IMR-90 (cell line): ENCODE measurements at regions not wholly inside any gene's neighbourhood (a gene's known extent, or its start where the extent isn't known, plus 50 kb on each side); places are given as distances from the start of the nearest gene placed in this dataset.

Experiments
- ATAC-seq: fragments of 200-7000 bp; cut with Tn5 transposase; 2 replicates; pipeline ENCODE4 v1.9.1; 2020; ENCODE audit warnings: low read depth, mild to moderate bottlenecking, moderate library complexity
- BruUV-seq: library from RNA; stranded (reverse); fragments of 400-500 nt; replicated peaks from 2 replicates; lab custom pipeline; 2021; lab: Mats Ljungman, UMichigan
- CTCF ChIA-PET: fragments of 300-600 bp; formaldehyde crosslinking; extraction: SDS; loops from one replicate; lab custom pipeline; 2021; ENCODE audit warnings: antibody characterized with exemption; lab: Yijun Ruan, JAX
- POLR2A ChIA-PET: fragments of 300-600 bp; sonication (Branson Sonifier 250); formaldehyde crosslinking; loops from one replicate; lab custom pipeline; 2022; ENCODE audit warnings: antibody characterized with exemption; ENCODE audit not compliant: unreplicated experiment; lab: Charles Lee
- DNase-seq: peaks from one replicate; pipeline ENCODE4 v3.0.0; 2013
- H2AFZ ChIP-seq: replicated peaks from 2 replicates; pipeline ENCODE3; 2013; ENCODE audit warnings: low read length, mild to moderate bottlenecking; ENCODE audit not compliant: poor library complexity
- H2AK5ac ChIP-seq: 2 replicates; pipeline ENCODE4 v1.6.1; 2013; ENCODE audit warnings: low read depth, low read length, inconsistent platforms
- H2AK9ac ChIP-seq: replicated peaks from 2 replicates; pipeline ENCODE3; 2013; ENCODE audit warnings: mild to moderate bottlenecking, low read depth, low read length, moderate library complexity; ENCODE audit not compliant: poor library complexity
- H2BK120ac ChIP-seq: 2 replicates; pipeline ENCODE4 v1.6.1; 2013; ENCODE audit warnings: low read depth, low read length, inconsistent platforms
- H2BK15ac ChIP-seq: 3 replicates; pipeline ENCODE4 v1.6.1; 2013; ENCODE audit warnings: low read depth, low read length, inconsistent platforms
- H2BK20ac ChIP-seq: 2 replicates; pipeline ENCODE4 v1.6.1; 2013; ENCODE audit warnings: low read depth, mild to moderate bottlenecking, inconsistent platforms, low read length, moderate library complexity
- H2BK5ac ChIP-seq: 2 replicates; pipeline ENCODE4 v1.6.1; 2013; ENCODE audit warnings: mild to moderate bottlenecking, low read depth, low read length, inconsistent platforms; ENCODE audit not compliant: poor library complexity, severe bottlenecking
- H3K14ac ChIP-seq: replicated peaks from 2 replicates; pipeline ENCODE4 v1.6.1; 2013; ENCODE audit warnings: low read depth, low read length, inconsistent platforms
- H3K18ac ChIP-seq: 2 replicates; pipeline ENCODE4 v1.6.1; 2013; ENCODE audit warnings: low read depth, low read length, control low read depth
- H3K23ac ChIP-seq: 2 replicates; pipeline ENCODE4 v1.6.1; 2013; ENCODE audit warnings: low read depth, low read length, inconsistent platforms
- H3K27ac ChIP-seq: 2 replicates; pipeline ENCODE4 v1.5.1; 2013; ENCODE audit warnings: mild to moderate bottlenecking, control low read depth, low read length; ENCODE audit not compliant: insufficient read depth
- H3K27me3 ChIP-seq: 2 replicates; pipeline ENCODE4 v1.6.1; 2013; ENCODE audit warnings: low read length; ENCODE audit not compliant: control insufficient read depth, insufficient read depth
- H3K36me3 ChIP-seq: 2 replicates; pipeline ENCODE4 v1.6.1; 2013; ENCODE audit warnings: low read length, mixed read lengths; ENCODE audit not compliant: control insufficient read depth, insufficient read depth
- H3K4ac ChIP-seq: 2 replicates; pipeline ENCODE4 v1.6.1; 2013; ENCODE audit warnings: low read depth, low read length, inconsistent platforms
- H3K4me1 ChIP-seq: 2 replicates; pipeline ENCODE4 v1.6.1; 2013; ENCODE audit warnings: low read length, mixed read lengths; ENCODE audit not compliant: control insufficient read depth, insufficient read depth
- H3K4me2 ChIP-seq: 2 replicates; pipeline ENCODE4 v1.6.1; 2013; ENCODE audit warnings: low read depth, mild to moderate bottlenecking, control low read depth, low read length, moderate library complexity
- H3K4me3 ChIP-seq: 2 replicates; pipeline ENCODE4 v1.5.1; 2013; ENCODE audit warnings: low read depth, mild to moderate bottlenecking, control low read depth, low read length, moderate library complexity; ENCODE audit not compliant: insufficient read depth
- H3K56ac ChIP-seq: 2 replicates; pipeline ENCODE4 v1.6.1; 2013; ENCODE audit warnings: low read length, inconsistent platforms; ENCODE audit not compliant: insufficient read depth; ENCODE audit errors: extremely low read depth
- H3K79me1 ChIP-seq, 2 experiments: 2 replicates each; pipeline ENCODE4 v1.6.1; 2013; ENCODE audit warnings: low read length in 2 of 2, inconsistent platforms in 1 of 2, low read depth in 1 of 2
- H3K9ac ChIP-seq: 2 replicates; pipeline ENCODE4 v1.6.1; 2013; ENCODE audit warnings: low read depth, low read length, control low read depth
- H3K9me1 ChIP-seq: 2 replicates; pipeline ENCODE4 v1.6.1; 2013; ENCODE audit warnings: low read length, inconsistent platforms; ENCODE audit not compliant: insufficient read depth
- H3K9me3 ChIP-seq: 2 replicates; pipeline ENCODE4 v1.6.1; 2013; ENCODE audit warnings: low read length; ENCODE audit not compliant: control insufficient read depth, insufficient read depth
- H4K20me1 ChIP-seq: 2 replicates; pipeline ENCODE4 v1.6.1; 2013; ENCODE audit warnings: low read length, inconsistent platforms; ENCODE audit not compliant: insufficient read depth
- H4K5ac ChIP-seq: 2 replicates; pipeline ENCODE4 v1.6.1; 2013; ENCODE audit warnings: mild to moderate bottlenecking, low read depth, low read length, control low read depth
- H4K8ac ChIP-seq, 2 experiments: 2 replicates each; pipeline ENCODE4 v1.6.1; 2013; ENCODE audit warnings: low read depth in 2 of 2, low read length in 2 of 2, control low read depth in 1 of 2, inconsistent platforms in 1 of 2
- H4K91ac ChIP-seq: 2 replicates; pipeline ENCODE4 v1.6.1; 2013; ENCODE audit warnings: low read depth, low read length, inconsistent platforms; ENCODE audit not compliant: insufficient read depth
- BHLHE40 ChIP-seq: fragments of 150-350 bp; IDR thresholded peaks from 2 replicates; pipeline ENCODE4 v1.6.1; 2016; ENCODE audit warnings: mild to moderate bottlenecking, low read depth, low read length
- CTCF ChIP-seq: conservative IDR thresholded peaks from 2 replicates; pipeline ENCODE4 v1.5.1; 2012; ENCODE audit warnings: mild to moderate bottlenecking, low read depth, low read length, improper control_type of control experiment
- ELK1 ChIP-seq: fragments of 150-350 bp; IDR thresholded peaks from 2 replicates; pipeline ENCODE4 v1.6.1; 2016; ENCODE audit warnings: low read depth, mild to moderate bottlenecking, low read length, moderate library complexity, borderline replicate concordance
- FOS ChIP-seq: fragments of 150-350 bp; IDR thresholded peaks from 2 replicates; pipeline ENCODE4 v1.6.1; 2016; ENCODE audit warnings: low read depth, low read length
- MAZ ChIP-seq: IDR thresholded peaks from 2 replicates; pipeline ENCODE4 v1.6.1; 2012; ENCODE audit warnings: low read depth, mild to moderate bottlenecking, low read length, improper control_type of control experiment, moderate library complexity, borderline replicate concordance
- MXI1 ChIP-seq: IDR thresholded peaks from 2 replicates; pipeline ENCODE4 v1.6.1; 2012; ENCODE audit warnings: low read depth, mild to moderate bottlenecking, low read length, moderate library complexity, borderline replicate concordance
- POLR2A ChIP-seq: IDR thresholded peaks from 2 replicates; pipeline ENCODE4 v1.6.1; 2012; ENCODE audit warnings: mild to moderate bottlenecking, low read depth, low read length
- RAD21 ChIP-seq: IDR thresholded peaks from 2 replicates; pipeline ENCODE4 v1.6.1; 2012; ENCODE audit warnings: low read length, improper control_type of control experiment
- RCOR1 ChIP-seq: IDR thresholded peaks from 2 replicates; pipeline ENCODE4 v1.6.1; 2012; ENCODE audit warnings: mild to moderate bottlenecking, low read length, improper control_type of control experiment; ENCODE audit not compliant: insufficient replicate concordance
- RFX5 ChIP-seq: IDR thresholded peaks from 2 replicates; pipeline ENCODE4 v1.8.0; 2012; ENCODE audit warnings: low read depth, mild to moderate bottlenecking, low read length, moderate library complexity
- USF2 ChIP-seq: fragments of 150-350 bp; IDR thresholded peaks from 2 replicates; pipeline ENCODE4 v1.6.1; 2017; ENCODE audit warnings: mild to moderate bottlenecking, antibody characterized with exemption, low read length, low read depth
- WGBS, 2 experiments: methylation state at CpG; one replicate each; pipeline versions ENCODE4 v1.1.5 to v1.1.7; 2013; ENCODE audit warnings: missing lambda C conversion rate in 2 of 2; ENCODE audit not compliant: insufficient read length in 1 of 2; ENCODE audit errors: extremely low coverage in 2 of 2; 5-methylcytosine and 5-hydroxymethylcytosine counted together
- dilution Hi-C: fragments of 300-500 bp; cut with HindIII; formaldehyde crosslinking; loops from one replicate; pipeline ENCODE4 v1.14.3; 2018; ENCODE audit warnings: low sequenced_read_pairs; ENCODE audit not compliant: unreplicated experiment
- in situ Hi-C: fragments of 300-500 bp; cut with MboI; formaldehyde crosslinking; loops from 3 replicates; pipeline ENCODE4 v1.14.3; 2019; ENCODE audit warnings: low sequenced_read_pairs, inconsistent platforms, mixed read lengths
- intact Hi-C: fragments of 100-400 bp; cut with micrococcal nuclease; formaldehyde crosslinking; loops from 2 replicates; pipeline ENCODE4 v1.10.0; 2022

DNA sequence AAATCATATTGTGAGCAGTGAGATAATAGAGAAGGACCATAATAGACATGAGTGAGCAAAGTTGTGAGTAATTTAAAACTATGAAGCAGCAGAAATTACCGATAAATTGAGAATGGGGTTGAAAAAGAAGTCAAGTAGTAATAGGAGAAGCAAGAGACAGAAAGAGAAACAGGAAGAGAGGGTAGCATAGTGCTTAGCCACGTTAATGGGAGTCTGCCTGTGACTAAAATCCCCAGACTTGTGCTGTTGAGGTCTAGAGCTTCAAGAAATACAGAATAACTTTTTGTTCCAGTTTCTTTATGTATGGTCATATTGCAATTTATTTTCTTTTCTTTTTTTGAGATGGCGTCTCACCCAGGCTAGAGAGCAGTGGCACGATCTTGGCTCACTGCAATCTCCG, 368.7 kb downstream of the METTL15 start:
- no peak overlapping the region for H3K4ac ChIP-seq
- CTCF ChIA-PET: no interaction called here

More for the DNA sequence above, 368.7 kb downstream of the METTL15 start:
- Histone ChIP-seq H3K9ac (no peak overlapping the region), H3K79me1 (no peaks in the 10 kb centered on the region), H3K9me3 (no peaks in the 10 kb centered on the region), H2AK5ac (no peak overlapping the region), H4K91ac (no peak overlapping the region), H2AFZ (no peak overlapping the region), H2AK9ac (no peak overlapping the region), H4K8ac (no peak overlapping the region), H3K18ac (no peak overlapping the region), H2BK5ac (no peak overlapping the region), H3K4me1 (no peaks in the 10 kb centered on the region), H3K27me3 (no peaks in the 10 kb centered on the region), H3K14ac (no peak overlapping the region), H3K36me3 (no peaks in the 10 kb centered on the region), H3K4me2 (no peak overlapping the region), H3K27ac (no peak overlapping the region), H3K4me3 (no peak overlapping the region), H2BK20ac (no peak overlapping the region), H3K9me1 (no peaks in the 10 kb centered on the region), H2BK120ac (no peak overlapping the region), H4K5ac (no peak overlapping the region), H4K20me1 (no peaks in the 10 kb centered on the region), H2BK15ac (no peak overlapping the region), H3K23ac (no peak overlapping the region), H3K56ac (no peak overlapping the region)
- dilution Hi-C loops (no loop called here), intact Hi-C loops (no loop called here), in situ Hi-C loops (no loop called here)
- ATAC-seq (no peak), DNase-seq (no peak)
- TF ChIP-seq BHLHE40: no peak
- no peak for TF ChIP-seq MXI1
- no peak for TF ChIP-seq USF2
- TF ChIP-seq ELK1: no peak
- no peak for TF ChIP-seq CTCF
- TF ChIP-seq FOS: no peak
- TF ChIP-seq RFX5: no peak
- TF ChIP-seq RCOR1: no peak
- TF ChIP-seq MAZ: no peak
- TF ChIP-seq POLR2A: no peak
- no peak for TF ChIP-seq RAD21
- POLR2A ChIA-PET: no interaction called here
- WGBS, 2 experiments: no CpG with 5 or more reads among the region's 5 CpGs
- no TSS peak for BruUV-seq
